GM10248 (cell line): ENCODE measurements at regions not wholly inside any gene's neighbourhood (a gene's known extent, or its start where the extent isn't known, plus 50 kb on each side); places are given as distances from the start of the nearest gene placed in this dataset.

Experiments
- CTCF ChIA-PET: fragments of 300-600 bp; sonication (Branson Sonifier 250); formaldehyde crosslinking; extraction: SDS; loops from one replicate; lab custom pipeline; 2021; ENCODE audit warnings: antibody characterized with exemption; lab: Yijun Ruan, JAX
- POLR2A ChIA-PET: fragments of 350-650 bp; sonication (Branson Sonifier 250); formaldehyde crosslinking; extraction: SDS; loops from one replicate; lab custom pipeline; 2020; ENCODE audit warnings: antibody characterized with exemption; lab: Yijun Ruan, JAX
- DNase-seq: peaks from one replicate; pipeline ENCODE4 v3.0.0; 2012; ENCODE audit errors: extremely low spot score
- TF ChIP-seq, protein P1 (sequence below): IDR thresholded peaks from 2 replicates; pipeline ENCODE4 v1.5.1; 2012; ENCODE audit warnings: mild to moderate bottlenecking, low read depth; ENCODE audit errors: extremely low read depth, missing control alignments, control extremely low read depth

DNA sequence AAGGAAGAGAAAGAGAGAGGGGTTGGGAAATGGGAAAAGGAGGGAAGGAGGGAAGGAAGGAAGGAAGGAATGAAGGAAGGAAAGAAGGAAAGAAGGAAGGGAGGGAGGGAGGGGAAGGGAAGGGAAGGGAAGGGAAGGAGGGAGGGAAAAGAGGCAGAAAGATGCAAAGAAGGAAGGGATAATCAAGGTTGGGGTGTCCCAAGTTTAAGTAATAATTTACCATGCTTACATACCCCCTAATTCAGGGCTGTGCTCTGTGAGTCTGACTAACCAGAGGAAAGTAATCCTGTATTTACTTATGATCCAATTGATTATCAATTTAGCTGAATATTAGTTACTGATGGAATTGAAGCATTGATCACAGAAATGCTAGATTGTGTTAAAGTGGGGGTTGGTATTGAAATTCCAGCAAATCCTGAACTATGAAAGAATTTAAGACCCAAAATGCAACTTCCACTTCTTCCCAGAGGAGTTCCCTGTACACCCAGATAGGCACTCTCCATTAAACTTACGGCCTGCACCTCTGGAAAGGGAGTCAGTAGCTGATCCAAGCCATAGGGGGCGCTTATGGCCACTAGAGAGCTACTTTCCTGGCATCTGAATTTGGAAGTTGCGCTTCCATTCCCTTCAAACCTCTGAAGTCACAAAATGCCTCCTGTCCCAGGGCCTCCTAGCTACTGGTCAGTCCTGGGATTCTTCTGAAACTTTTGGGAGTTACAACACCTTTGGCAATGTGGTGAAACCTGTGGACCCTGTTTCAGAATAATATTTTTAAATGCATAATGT, 162.7 kb upstream of the PWP1 start:
- TF ChIP-seq, protein P1, sequence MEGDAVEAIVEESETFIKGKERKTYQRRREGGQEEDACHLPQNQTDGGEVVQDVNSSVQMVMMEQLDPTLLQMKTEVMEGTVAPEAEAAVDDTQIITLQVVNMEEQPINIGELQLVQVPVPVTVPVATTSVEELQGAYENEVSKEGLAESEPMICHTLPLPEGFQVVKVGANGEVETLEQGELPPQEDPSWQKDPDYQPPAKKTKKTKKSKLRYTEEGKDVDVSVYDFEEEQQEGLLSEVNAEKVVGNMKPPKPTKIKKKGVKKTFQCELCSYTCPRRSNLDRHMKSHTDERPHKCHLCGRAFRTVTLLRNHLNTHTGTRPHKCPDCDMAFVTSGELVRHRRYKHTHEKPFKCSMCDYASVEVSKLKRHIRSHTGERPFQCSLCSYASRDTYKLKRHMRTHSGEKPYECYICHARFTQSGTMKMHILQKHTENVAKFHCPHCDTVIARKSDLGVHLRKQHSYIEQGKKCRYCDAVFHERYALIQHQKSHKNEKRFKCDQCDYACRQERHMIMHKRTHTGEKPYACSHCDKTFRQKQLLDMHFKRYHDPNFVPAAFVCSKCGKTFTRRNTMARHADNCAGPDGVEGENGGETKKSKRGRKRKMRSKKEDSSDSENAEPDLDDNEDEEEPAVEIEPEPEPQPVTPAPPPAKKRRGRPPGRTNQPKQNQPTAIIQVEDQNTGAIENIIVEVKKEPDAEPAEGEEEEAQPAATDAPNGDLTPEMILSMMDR = no peak
- POLR2A ChIA-PET = no interaction called here
- CTCF ChIA-PET = interaction anchor here (0.6 kb wide), 1 partner anchor 84 kb away, joined by 3 read pairs; no protein-coding TSS in a partner anchor
- DNase-seq = no peak

DNA sequence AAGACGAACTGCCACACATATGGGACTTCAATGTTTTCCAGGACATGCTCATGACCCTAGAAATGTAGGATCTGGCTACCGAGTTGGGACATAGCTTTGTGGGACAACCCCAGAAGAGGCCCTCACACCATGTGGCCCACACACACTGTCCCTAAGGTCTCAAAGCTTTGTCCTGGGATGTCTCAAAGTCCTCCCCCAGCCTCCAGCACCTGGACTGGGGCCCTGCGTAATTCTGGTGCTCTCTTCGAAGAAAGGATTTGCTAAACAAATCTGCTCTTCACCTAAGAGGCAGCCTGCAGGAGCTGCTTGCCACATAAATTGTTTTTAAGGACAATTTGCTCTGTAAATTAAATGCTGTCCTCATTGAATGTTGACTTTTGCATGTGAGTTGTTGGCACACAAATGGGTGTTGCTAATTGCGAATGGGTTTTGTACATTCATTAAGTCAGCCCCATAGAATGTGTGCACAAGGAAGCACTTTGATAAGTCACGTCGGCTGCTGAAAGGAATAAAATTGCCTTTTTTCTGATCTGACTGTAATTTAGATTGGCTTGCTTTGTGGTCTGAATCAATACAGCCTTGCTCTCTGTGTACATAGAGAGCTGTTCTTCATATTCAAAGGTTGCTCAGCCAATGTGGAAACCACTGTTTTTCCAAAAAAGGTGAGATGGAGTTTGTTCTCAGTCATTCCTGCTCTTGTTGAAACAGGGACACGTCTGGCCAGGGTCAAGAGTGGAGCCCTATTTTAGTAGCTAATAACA, 161.6 kb upstream of the PWP1 start:
- no peak for DNase-seq
- TF ChIP-seq, protein P1 = no peak
- ChIA-PET CTCF (interaction anchor here (0.8 kb wide), 1 partner anchor 392 kb away, joined by 3 read pairs; no protein-coding TSS in a partner anchor), POLR2A (no interaction called here)

DNA sequence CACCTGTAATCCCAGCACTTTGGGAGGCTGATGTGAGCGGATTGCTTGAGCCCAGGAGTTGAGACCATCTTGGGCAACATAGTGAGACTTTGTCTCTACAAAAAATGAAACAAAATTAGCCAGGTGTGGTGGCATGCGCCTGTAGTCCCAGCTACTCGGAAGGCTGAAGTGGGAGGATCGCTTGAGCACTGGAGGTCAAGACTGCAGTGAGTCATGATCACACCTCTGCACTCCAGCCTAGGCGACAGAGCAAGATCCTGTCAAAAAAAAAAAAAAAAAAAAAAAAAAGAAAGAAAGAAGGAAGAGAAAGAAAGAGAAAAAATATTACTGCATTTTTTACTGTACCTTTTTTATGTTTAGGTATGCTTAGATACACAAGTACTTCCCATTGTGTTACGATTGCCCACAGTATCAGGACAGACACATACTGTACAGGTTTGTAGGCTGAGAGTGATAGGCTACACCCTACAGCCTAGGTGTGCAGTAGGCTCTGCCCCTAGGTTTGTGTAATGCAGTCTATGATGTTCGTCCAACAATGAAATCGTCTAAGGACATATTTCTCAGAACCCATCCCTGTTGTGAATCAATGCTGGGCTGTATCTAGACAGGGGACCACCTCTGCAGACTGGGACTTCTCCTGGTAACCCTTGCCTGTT, 160.4 kb upstream of the PWP1 start:
- TF ChIP-seq, protein P1 = no peak
- CTCF ChIA-PET = interaction anchor here (0.9 kb wide), 1 partner anchor 146 kb away, joined by 3 read pairs; no protein-coding TSS in a partner anchor
- POLR2A ChIA-PET = no interaction called here
- DNase-seq = no peak

DNA sequence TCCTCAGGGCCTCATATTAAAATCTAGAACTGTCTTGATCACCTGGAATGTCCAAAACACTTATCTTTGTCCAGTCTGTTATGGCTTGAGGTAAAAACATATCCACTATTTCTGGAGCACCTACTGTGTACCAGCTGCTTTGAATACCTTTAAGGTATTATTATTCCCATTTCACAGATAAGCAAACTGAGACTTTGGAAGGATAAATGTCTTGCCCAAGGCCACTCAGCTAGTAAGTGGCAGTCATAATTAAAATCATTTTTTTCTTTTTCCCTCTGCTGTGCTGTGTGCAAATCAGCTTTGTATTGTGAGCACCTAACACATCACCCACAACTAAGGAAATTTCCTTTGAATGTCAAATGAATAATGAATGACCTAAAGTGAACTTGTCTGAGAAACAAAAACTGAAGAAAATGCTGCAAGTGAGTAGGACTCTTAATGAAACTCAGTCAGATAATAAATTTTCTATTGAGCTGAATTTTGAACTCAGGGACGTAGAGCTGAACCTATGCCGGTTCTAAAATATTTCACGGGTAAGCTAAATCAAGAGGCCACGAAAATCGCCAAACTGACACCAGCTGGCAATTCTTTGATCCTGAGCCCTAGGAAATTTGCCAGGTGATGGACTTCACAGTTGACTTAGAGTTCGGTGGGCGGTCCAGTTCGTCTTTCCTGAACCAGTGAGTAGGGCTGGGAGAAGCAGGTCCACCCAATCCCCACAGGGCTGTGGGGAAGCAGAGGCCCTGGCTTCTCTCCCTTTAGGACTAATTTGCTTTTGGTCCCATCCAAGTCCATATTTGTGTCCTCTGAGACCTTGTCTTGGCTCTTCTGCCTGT, 159.7 kb upstream of the PWP1 start:
- TF ChIP-seq, protein P1 = no peak
- no peak for DNase-seq
- CTCF ChIA-PET = interaction anchor here (0.9 to 1.5 kb wide), 2 partner anchors 42 to 145 kb away, joined by 3 read pairs; no protein-coding TSS in a partner anchor
- POLR2A ChIA-PET = no interaction called here

DNA sequence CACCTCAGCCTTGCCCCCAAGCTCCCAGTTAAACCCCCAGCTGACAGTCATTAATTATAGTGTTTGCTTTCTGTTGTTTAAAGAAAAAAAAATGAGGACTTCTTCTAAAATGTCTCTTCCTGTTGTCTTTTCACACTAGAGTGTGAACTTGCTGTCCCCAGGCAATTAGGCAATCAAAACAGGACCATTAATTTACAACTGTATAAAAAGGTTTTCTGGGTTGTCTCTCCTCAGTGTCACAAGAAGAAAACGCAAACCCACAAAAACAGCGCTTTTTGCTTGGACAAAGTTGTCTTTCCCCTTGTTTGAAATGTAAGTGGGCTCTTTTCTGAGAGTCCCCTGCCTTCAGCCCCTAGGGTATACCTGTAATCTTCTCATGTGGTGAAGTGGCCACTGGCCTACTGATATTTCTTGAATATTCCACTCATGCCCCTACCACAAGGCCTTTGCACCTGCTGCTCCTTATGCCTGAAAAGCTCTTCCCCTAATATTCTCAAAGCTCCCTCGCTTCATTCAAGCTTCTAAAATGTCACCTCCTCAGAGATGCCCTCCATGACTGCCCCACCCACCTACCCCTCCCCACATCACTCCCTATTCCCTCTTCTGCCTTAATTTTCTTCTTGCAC, 158.9 kb upstream of the PWP1 start:
- CTCF ChIA-PET = interaction anchor here (1.2 to 1.5 kb wide), 2 partner anchors 21 to 41 kb away, joined by 3 read pairs; no protein-coding TSS in a partner anchor
- TF ChIP-seq, protein P1 = no peak
- POLR2A ChIA-PET = no interaction called here
- DNase-seq = no peak
